ENCODE measurements at regions not wholly inside any gene's neighbourhood (a gene's known extent, or its start where the extent isn't known, plus 50 kb on each side); places are given as distances from the start of the nearest gene placed in this dataset.

GRCh38 chr11:71363721-71364120 lies 84.5 kb downstream of the DHCR7 start:
- TF ChIP-seq POLR2AphosphoS5 (IDR thresholded peaks at IDR 0.05; ENCODE audit: borderline replicate concordance, low read depth, low read length) (no peak), EZH2 (IDR thresholded peaks at IDR 0.05) (no peak)

Data from SK-N-MC (cell line).